ENCODE measurements at regions not wholly inside any gene's neighbourhood (a gene's known extent, or its start where the extent isn't known, plus 50 kb on each side); places are given as distances from the start of the nearest gene placed in this dataset.

DNA sequence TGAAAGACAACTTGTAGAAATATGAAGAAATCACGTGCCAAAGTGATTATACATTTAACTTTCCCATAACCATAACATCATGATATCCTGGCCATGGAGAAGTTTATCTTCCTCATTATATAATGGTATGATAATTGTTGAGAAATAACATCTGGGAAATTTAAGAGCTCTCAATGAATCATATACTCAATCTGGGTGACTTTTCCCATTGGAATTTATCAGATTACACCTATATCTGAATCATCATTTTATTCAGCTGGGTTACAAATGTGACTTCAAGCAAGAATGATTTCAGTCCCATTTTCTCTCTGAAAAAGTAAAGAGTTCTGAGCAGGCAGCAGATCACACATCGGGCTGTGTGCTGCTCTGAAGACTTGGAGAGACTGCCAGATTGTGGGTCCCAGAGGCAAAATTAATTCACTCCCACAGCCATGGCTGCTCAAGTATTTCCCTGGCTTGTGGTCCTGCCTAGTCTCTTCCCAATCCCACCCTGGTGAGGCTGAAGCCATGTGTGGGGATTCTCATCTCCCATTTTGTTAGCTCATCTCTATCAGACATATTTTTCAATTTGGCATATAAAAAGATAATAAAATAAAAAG, 278.0 kb downstream of the MRPL39 start:
- no peak for DNase-seq

DNA sequence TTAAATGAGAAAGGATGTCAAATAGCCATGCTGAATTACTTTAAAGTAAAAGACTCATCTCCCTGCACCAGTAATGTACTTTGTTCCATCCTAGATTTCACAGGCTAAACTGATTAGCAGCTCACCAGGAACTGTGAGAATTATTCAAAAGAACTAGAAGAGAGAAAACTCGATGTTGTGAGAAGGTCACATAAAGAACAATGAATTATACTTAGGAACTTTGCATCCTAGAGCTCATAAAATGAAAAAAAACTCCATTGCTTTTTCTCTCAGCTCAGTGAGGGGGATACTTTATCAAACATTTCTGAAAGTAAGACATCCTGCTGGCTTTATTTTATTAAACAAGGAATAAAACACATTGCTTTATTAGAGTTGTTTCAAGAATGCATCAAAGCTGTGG, 278.5 kb downstream of the MRPL39 start:
- DNase-seq: no peak

DNA sequence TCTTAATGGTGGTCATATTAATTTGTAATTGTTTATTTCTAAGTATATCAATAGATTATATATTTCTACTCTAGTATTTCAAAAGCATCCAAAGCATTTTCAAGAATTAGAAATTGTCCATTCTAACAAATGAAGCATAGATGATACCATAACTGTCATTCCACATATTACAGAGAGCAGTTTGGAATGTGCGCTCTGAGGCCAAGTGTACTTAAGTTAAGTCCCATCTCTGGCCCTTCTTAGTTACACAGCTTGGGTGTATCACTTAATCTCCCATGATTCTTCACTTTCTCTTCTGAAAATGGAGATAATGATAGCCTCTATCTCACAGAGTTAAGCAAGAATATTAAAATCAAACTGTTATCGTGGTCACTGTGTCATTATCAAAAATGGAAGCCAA, 281.1 kb downstream of the MRPL39 start:
- no peak for DNase-seq

DNA sequence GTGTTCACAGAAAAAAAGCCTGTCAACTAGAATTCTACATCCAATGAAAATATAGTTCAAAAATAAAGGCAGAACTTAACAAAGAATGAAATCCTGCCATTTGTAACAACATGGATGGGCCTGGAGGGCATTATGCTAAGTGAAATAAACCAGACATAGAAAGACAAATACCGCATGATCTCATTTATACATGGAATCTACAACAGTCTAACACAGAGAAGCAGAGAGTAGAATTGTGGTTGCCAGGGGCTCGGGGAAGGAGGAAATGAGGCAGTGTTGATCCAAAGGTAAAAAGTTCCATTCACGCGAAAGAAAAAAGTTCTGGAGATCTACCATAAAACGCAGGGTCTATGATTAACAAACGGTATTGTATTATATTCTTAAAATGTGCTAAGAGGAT, 282.6 kb downstream of the MRPL39 start:
- no peak for DNase-seq

DNA sequence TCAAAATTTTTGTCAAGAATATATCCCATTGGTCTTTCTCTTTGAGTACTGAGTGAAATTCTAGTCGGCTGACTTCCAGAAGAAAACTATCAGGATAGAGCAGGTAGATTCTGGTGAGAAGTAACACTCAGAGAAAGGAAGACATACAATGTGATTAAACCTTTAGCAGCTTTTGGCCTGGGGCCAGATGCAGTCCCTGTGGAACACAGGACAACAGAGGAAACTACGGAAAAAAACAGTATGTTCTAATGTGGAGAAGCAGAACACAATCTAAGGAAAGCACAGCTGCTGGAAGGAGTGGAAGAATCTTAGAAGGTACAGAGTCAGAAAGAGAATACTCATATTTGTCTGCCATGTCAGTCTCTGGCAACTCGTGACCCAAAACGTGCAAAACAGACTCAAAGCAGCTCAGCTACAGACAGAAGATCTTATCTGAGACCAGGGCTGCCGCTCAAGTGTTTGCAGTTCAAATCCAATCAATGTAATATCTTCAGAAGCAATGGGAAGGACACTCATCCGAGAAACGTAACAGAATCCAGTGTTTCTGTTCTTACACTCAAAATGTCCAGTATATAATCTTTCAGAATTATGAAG, 283.8 kb downstream of the MRPL39 start:
- DNase-seq: no peak

DNA sequence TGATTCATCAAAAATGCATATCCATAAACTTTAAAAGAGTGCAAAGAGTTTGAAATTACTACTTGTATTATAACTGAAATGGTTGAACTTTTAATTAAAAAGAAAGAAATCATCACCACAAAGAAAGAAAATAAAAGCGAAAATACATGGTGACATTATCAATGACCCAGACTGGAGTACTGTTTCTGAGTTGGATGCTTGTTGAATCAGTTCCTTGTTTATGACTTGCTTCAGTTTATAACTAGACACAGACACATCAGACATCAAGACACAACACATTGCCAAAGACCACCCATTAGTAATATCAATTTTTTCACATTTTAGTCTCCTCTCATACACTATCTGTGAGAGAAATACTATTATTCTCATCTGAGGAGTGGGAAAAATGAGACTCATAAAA, 293.0 kb downstream of the MRPL39 start:
- DNase-seq: no peak

DNA sequence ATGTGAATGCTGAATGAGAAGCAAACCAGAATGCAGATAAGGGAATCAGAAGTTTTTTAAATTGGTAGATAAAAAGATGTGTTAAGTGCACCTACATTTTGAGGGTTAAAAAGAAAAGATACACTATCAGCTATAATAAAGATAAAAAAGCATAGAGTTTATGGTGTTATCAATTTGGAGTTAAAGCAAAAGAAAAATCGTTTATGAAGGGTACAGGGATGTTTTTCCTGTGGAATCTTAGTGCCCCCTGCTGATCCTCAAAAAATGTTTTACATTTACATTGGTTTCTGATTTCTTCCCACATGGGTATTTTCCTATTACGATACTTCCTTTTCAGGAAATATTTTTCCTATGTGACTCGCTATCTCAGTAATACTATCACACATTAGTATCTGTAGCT, 293.5 kb downstream of the MRPL39 start:
- DNase-seq: no peak

DNA sequence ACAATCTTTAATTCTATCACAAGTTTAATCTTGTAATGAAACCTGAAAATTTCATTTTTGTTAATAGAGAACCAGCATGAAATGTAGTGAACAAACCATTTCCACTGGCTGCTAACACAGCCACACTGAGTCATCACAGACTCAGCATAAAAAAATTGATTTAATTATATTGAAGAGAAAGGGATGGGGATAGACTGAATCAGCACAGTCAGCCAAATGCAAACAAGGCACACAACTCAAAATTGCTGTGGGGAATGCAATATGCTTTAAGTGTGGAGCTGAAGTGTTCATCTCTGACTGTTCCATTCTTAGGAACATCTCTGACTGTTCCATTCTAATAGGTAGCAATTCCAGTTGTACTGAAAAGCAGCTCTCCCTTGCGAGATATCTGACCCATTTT, 299.8 kb downstream of the MRPL39 start:
- no peak for DNase-seq

DNA sequence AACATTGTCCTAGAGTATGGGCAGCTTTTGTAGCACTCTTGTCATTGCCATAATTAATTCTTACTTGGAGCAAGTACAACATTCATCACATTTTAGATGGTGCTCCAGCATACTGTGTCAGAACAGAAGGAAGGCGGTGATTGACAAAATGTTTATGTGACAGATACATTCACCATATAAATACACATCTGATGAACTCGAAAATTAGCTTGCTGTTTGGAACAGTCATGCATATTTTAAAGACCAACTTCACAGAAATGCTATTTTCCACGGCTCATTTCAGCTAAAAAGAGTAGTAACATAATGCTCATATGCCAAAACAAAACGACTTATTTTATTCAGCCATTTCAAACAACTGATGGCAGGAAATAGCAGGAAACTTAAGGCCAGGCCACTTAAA, 302.7 kb downstream of the MRPL39 start:
- no peak for DNase-seq

DNA sequence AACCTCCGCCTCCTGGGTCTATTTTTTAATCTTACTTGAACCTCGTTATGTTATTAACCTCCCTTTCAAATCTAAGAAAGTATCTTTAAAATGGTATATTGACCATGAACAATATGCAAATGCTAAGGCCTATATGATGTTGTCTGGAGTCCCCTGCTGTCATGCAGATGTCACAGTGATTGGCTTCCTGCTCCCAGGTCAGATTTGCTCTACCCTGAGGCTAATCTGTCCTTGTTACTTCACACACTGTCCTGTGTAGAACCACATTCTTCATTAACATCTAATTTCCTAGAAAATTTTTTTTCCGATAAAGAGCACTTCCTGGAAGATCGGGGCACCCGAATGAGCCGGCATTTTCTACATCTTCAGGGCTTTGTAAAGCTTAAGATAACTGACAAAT, 306.6 kb downstream of the MRPL39 start:
- no peak for DNase-seq

DNA sequence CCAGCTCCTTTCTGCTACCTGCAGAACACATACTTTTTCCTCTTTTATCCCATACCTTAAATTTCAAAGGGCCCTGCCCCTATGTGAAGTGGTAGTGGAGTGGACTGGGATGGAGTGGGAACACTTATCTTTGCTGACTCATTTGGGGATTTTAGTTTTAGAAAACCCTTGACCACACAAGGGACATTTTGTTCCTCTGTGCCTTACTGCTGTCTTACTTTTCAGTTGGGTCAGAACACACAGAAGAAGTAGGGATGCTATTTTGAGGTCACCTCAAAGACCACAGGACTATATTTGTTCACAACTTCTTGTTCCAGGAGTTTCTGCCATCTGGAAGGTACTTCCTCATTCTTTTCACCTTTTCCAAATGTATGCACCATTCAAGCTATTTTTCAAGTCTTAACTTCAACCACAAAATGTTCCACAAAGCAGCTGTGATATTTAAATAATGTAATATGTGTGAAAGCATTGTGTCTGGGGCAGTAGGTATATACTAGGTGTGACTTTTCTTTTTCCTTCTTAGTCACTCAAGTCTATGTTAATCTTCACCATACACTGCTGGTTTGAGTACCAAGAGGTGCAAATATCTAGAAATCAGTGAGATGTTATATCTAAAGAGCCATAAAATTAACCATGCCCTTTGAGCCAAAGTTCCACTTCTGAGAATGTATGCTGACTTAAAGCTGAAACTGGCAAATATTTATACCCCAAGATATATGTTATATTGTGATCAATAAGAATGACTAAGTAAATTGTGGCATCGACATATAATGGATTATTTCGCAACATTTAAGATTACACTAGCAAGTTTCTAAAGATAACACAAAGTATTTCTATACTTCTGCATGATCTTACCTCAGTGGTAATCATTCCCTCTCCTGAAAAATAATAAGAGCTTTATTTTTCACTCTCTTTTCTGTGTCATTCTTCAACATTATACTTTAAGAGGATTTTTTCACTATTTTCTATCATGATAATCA, 308.5 kb downstream of the MRPL39 start:
- DNase-seq: no peak

DNA sequence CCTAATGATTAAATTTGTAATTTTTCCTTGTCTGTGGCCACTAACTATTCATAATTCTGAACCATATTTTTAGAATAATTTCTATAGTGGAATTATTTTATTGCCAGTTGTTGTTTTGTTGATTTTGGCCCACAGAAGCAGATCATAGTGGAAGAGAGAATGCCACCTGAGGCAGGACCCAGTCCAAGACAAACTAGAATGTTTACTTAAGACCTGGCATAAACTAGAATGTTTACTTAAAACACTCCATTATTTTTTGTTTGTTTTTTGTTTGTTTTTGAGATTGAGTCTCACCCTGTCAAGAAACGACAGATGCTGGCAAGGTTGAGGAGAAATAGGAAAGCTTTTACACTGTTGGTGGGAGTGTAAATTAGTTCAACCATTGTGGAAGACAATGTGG, 310.2 kb downstream of the MRPL39 start:
- DNase-seq: no peak

DNA sequence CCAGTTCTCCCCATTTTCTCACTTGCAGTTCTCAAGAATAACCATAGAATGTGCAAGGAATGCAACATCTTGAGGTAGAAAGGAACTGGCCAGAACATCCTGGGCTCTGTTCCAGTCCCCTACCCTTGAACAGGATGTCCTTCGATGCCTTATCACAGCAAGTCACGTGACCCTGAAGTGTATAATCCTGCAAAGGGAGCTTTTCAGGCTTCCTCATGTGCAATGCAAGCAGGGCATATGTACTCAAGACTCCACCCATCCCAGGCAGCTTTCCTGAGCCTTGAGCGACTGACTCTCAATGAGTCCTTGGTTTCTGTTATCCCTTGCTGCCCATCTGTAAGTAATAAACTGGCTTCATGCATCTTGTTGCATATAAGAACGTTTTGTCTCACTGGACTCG, 311.0 kb downstream of the MRPL39 start:
- DNase-seq: no peak

DNA sequence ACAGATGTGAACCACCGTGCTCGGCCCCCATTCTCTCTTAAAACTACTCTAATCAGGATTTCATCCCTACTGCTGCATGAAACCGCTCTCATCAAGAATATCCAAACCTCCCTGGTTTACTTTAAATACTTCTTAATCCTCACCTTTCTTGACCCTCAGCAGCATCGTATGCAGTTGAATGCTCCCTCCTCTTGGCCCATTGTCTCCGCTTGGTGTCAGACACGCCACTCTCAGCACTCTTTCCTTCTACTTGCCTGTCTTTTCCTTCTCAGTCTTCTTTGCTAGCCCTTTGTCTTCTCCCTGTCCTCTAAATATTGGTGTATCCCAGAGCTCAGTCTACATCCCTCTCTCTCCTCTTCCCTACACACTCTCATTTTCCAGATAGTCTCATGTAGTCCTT, 314.9 kb downstream of the MRPL39 start:
- DNase-seq: no peak

DNA sequence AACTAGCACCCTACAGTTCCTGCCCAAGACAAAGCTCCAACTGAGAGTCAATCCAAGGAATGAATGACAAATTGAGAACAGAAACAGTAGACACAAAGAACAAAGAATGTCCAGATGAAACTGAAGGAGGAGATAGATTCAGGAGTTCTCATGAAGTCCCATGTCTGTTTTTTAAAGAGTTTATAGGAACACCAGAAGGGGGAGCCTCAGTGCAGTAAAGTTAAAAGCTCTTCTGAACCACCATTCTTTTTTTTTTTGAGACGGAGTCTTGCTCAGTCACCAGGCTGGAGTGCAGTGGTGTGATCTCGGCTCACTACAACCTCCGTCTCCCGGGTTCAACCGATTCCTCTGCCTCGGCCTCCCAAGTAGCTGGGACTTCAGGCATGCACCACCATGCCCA, 323.6 kb downstream of the MRPL39 start:
- DNase-seq: peak in 1 of 2 experiments; percentile 10

DNA sequence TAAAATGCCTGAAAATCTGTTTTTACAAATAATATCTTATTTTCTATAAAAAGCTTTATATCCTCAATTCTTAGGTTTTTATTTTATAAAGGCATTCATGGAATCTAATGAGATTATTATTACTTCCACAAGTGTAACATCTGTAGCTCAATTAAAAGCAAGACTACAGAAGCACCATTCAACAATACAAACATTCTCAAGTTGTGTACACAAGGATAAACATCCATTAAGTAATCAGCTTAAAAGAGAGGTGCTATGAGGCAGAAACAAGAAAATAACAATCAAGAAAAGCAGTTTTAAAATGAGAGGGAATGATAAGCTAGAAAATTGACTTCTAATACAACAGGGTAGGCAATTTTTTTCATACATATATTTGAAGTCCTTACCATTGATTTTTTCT, 326.1 kb downstream of the MRPL39 start:
- no peak for DNase-seq

DNA sequence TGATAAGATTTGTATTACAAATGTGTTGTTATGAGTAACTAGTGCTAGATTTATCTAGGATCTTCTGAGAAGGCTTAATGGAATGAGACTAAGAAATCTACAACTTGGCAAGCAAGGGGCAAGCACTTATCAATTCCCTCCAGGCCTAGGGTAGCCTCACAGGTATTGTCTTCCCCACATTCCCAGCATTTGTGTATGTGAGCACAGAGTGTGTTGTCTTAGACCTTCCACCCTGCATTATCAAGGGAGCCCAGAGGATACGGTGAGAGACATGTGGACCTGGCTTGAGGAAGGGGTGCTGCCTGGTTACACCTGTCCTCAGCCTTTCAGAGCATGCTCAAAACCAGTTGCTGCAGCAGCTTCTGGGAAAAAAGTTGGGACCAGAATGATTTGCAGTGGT, 327.2 kb downstream of the MRPL39 start:
- DNase-seq: no peak

DNA sequence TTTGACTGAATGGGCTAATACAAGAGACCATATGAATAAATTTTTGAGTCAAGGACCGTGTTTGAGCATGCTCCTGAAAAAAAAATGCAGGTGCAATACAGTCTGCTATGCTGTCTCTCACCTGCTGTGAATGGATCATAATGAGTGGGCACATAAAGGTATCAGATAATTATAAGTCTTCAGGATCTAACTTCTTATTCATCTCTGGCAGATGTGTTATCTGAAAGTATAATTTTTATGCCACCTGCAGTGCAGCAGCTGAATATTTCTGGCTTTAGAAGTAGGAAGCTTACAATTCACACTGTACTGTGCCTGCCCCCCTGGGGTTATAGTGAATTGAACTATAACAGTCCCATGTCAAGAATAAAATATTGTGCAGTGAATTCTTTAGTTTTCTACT, 333.3 kb downstream of the MRPL39 start:
- no peak for DNase-seq

DNA sequence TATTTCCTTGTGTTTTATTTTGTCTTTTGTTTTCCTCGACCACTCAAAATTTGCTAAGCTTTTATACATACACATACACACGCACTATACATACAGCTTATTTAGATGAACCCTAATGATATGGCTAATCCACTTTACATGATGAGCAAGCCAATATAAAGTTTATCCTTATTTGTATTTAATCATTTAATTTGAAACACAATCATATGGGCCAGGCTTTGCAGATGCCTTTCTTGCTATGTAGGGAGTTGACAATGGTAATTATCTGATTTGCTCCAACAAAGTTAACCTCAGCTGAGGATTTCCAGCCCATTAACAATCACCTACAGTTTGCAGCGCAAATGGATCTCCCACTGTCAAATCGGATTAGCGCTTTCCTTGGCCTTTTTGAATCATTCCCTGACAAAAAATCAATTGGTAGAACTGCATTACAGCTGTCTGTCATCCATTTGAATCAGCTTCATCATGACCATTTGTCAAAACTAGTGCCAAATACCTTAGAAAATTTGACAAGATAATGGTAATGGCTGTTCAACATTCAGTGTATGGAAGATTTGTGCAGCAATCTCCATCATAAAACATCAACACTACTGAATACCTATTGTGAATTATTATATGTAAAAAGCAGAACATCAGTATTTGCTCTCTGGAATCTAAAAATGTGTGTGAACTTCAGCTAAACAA, 352.6 kb downstream of the MRPL39 start:
- DNase-seq: no peak

DNA sequence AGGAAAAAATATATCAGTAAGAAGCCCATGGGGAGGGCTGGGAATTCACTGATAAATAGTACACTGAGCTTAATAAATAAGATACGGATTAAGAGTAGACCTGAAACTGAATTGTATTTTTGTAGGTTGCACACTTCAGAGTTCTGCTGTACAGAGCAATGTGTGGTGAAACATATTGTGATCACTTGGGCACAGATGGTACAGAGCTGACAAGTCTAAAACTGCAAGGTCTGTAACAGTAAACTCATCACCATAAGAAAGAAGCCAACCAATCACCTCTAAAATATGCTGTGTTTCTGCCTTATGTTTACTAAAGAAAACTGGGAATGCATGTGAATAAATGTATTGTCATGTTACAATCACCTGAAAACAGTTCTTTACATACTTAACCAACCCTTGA, 360.7 kb downstream of the MRPL39 start:
- DNase-seq: no peak

DNA sequence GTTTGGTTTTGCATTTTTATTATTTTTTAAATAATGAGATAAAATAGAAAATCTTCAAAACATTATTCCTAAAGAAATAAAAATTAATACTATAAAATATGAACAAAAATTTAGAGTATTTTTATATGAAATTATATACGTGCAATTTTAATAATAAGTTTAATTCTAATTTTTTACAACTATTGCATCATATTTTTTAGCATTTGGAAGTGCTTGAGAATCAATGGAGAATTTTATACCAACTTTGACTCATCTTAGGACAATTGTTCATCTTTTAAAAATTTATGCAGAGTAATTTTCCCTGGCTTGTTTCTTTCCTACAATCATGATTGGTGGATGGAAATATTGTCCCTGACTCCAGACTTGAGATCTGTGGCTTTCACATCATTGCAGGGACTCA, 362.5 kb downstream of the MRPL39 start:
- no peak for DNase-seq

DNA sequence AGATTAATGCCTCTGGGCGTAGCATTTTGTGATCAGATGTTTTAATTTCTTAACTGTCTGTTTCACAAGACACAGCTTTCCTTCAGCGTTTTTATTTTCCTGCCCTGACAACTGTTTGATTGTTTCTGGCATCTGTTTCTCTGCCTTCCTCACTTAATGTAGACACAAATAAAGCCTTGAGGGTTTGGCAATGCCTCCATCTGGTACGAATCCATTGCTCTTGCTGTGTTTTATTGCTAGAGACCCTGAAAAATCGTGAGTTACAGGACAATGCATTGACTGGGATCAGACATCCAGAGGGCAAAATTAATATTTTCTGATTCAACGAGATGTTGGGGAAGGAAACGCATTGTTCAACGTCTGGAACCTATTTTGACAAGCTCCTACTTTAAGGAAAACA, 363.5 kb downstream of the MRPL39 start:
- DNase-seq: no peak

DNA sequence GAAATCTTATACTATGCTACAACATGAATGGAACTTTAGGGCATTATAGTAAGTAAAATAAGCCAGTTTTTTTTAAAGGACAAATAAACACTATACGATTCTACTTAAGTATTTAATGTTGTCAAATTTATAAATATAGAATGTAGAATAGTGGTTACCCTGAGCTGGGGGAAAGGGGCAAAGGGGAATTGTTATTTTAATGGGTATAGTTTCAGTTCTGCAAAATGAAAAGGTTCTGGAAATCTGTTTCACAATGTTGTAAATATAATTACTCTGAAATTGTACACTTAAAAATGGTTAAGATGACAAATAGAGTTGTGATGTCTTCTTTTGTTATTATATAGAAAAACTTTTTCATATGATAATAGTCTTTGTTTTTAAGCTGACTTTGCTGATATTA, 366.3 kb downstream of the MRPL39 start:
- no peak for DNase-seq

Data from SHP77 (cell line).